HepG2 (cell line): ENCODE measurements at regions not wholly inside any gene's neighbourhood (a gene's known extent, or its start where the extent isn't known, plus 50 kb on each side); places are given as distances from the start of the nearest gene placed in this dataset.

Experiments used
- ATAC-seq: fragments of 200-7000 bp; cut with Tn5 transposase; 3 replicates; pipeline ENCODE4 v1.9.1; 2020; ENCODE audit warnings: mild to moderate bottlenecking, moderate library complexity
- BruUV-seq: library from RNA; stranded (reverse); fragments of 400-500 nt; replicated peaks from 2 replicates; lab custom pipeline; 2021; lab: Mats Ljungman, UMichigan
- CTCF ChIA-PET: fragments of 300-600 bp; formaldehyde crosslinking; extraction: SDS; loops from one replicate; lab custom pipeline; 2021; ENCODE audit warnings: low total read pairs, inconsistent platforms, low intra/inter-chr PET ratio; lab: Yijun Ruan, JAX
- POLR2A ChIA-PET: fragments of 350-600 bp; sonication (Branson Sonifier 250); formaldehyde crosslinking; loops from one replicate; lab custom pipeline; 2020; ENCODE audit warnings: antibody characterized with exemption, inconsistent platforms; lab: Yijun Ruan, JAX
- DNase-seq: peaks from one replicate; pipeline ENCODE4 v3.0.0-alpha.2; 2015; ENCODE audit warnings: low spot score
- FAIRE-seq: peaks from 3 replicates; lab custom pipeline; 2011; peaks lifted over from hg19 to GRCh38; lab: Jason Lieb, UNC
- H2AFZ ChIP-seq: one replicate; pipeline ENCODE4 v1.6.1; 2011; ENCODE audit warnings: low read length, inconsistent platforms
- H3K27ac ChIP-seq: fragments of 300-600 bp; 3 replicates; pipeline ENCODE4 v1.8.0; 2011; ENCODE audit warnings: mixed run types, mild to moderate bottlenecking, mixed read lengths, low read length, inconsistent platforms; ENCODE audit not compliant: insufficient read depth; ENCODE audit errors: extremely low read length
- H3K27me3 ChIP-seq, 2 experiments: fragments of 200-600 bp in 1 of 2; 2 replicates in 1 of 2; 3 replicates in 1 of 2; pipeline versions ENCODE4 v1.6.0 to v1.8.0; 2011; ENCODE audit warnings: low read length in 2 of 2, mild to moderate bottlenecking in 2 of 2, moderate library complexity in 2 of 2, inconsistent platforms in 1 of 2; ENCODE audit not compliant: insufficient read depth in 2 of 2, control insufficient read depth in 1 of 2
- H3K36me3 ChIP-seq, 2 experiments: fragments of 200-600 bp in 1 of 2; replicated peaks in 1 of 2; 2 replicates in 1 of 2; 3 replicates in 1 of 2; pipeline versions ENCODE4 v1.5.1 to v1.8.0; 2011; ENCODE audit warnings: low read length in 2 of 2, inconsistent platforms in 1 of 2; ENCODE audit not compliant: insufficient read depth in 2 of 2, control insufficient read depth in 1 of 2
- H3K4me1 ChIP-seq: 2 replicates; pipeline ENCODE4 v1.5.1; 2012; ENCODE audit warnings: low read length, inconsistent platforms; ENCODE audit not compliant: insufficient read depth
- H3K4me2 ChIP-seq: 2 replicates; pipeline ENCODE4 v1.6.0; 2011; ENCODE audit warnings: low read depth, low read length, inconsistent platforms
- H3K4me3 ChIP-seq, 3 experiments: fragments of 200-600 bp in 1 of 3; sonication (generic), shearing (Covaris generic) in 1 of 3; replicated peaks in 1 of 3; 2 replicates each; pipeline ENCODE4 v1.5.1; 2011 to 2016; ENCODE audit warnings: low read length in 3 of 3, inconsistent platforms in 2 of 3, low read depth in 2 of 3, mild to moderate bottlenecking in 2 of 3, control low read depth in 1 of 3, mixed read lengths in 1 of 3; ENCODE audit not compliant: insufficient read depth in 1 of 3
- H3K79me2 ChIP-seq: one replicate; pipeline ENCODE4 v1.6.1; 2011; ENCODE audit warnings: low read length, inconsistent platforms; ENCODE audit not compliant: insufficient read depth
- H3K9ac ChIP-seq: 2 replicates; pipeline ENCODE4 v1.6.0; 2011; ENCODE audit warnings: mild to moderate bottlenecking, low read depth, low read length, inconsistent platforms; ENCODE audit not compliant: insufficient read depth
- H3K9me3 ChIP-seq: 2 replicates; pipeline ENCODE4 v1.5.1; 2012; ENCODE audit warnings: mild to moderate bottlenecking, low read length
- H4K20me1 ChIP-seq: 2 replicates; pipeline ENCODE4 v1.6.0; 2011; ENCODE audit warnings: inconsistent platforms, mild to moderate bottlenecking, low read length, moderate library complexity; ENCODE audit not compliant: insufficient read depth
- BCL6 ChIP-seq: IDR thresholded peaks from 2 replicates; pipeline ENCODE4 v1.6.1; 2016; ENCODE audit warnings: missing genetic modification reagents, missing compliant biosample characterization
- CBX2 ChIP-seq, 2 experiments: fragments of 200-600 bp in 1 of 2; sonication (generic); formaldehyde crosslinking in 1 of 2; IDR thresholded peaks; 2 replicates each; pipeline versions ENCODE4 v1.7.0 to v1.8.1; 2018 to 2022; ENCODE audit warnings: low read depth in 2 of 2, low read length in 1 of 2, mild to moderate bottlenecking in 1 of 2, missing genetic modification reagents in 1 of 2
- RARG ChIP-seq: sonication (generic); formaldehyde crosslinking; IDR thresholded peaks from 2 replicates; pipeline ENCODE4 v1.4.0; 2020; ENCODE audit warnings: low read depth, mild to moderate bottlenecking, missing genetic modification reagents
- TAF15 ChIP-seq: fragments of 200-400 bp; formaldehyde crosslinking; IDR thresholded peaks from one replicate; pipeline ENCODE4 v1.6.1; 2018; ENCODE audit warnings: mild to moderate bottlenecking, low read depth, low read length; ENCODE audit not compliant: poor library complexity, severe bottlenecking
- ZNF253 ChIP-seq: sonication (generic); formaldehyde crosslinking; IDR thresholded peaks from 2 replicates; pipeline ENCODE4 v1.8.0; 2022; ENCODE audit warnings: mild to moderate bottlenecking, missing genetic modification reagents, borderline replicate concordance
- ZNF562 ChIP-seq: sonication (generic); formaldehyde crosslinking; IDR thresholded peaks from 2 replicates; pipeline ENCODE4 v1.8.0; 2022; ENCODE audit warnings: missing genetic modification reagents, borderline replicate concordance
- ZNF629 ChIP-seq: sonication (generic); formaldehyde crosslinking; conservative IDR thresholded peaks from 2 replicates; pipeline ENCODE4 v1.5.0; 2020; ENCODE audit warnings: missing genetic modification reagents
- WGBS: methylation state at CpG from one replicate; pipeline ENCODE4 v1.1.6; 2017; ENCODE audit warnings: low lambda C conversion rate; 5-methylcytosine and 5-hydroxymethylcytosine counted together
- in situ Hi-C: cut with HindIII; loops from 2 replicates; pipeline ENCODE4 v1.10.0; 2017; ENCODE audit warnings: low pct_unique_long_range_greater_than_20kb; ENCODE audit not compliant: extremely low pct_ligation_motif_present
- intact Hi-C: fragments of 100-400 bp; cut with micrococcal nuclease; formaldehyde crosslinking; loops from one replicate; pipeline ENCODE4 v1.10.0; 2022; ENCODE audit not compliant: unreplicated experiment
- TF ChIP-seq, protein P1 (sequence below): sonication (generic); formaldehyde crosslinking; IDR thresholded peaks from 2 replicates; pipeline ENCODE4 v1.4.0; 2020; ENCODE audit warnings: mild to moderate bottlenecking, missing genetic modification reagents
- TF ChIP-seq, protein P2 (sequence below): sonication (generic); formaldehyde crosslinking; IDR thresholded peaks from 2 replicates; pipeline ENCODE4 v1.5.0; 2020; ENCODE audit warnings: missing genetic modification reagents

DNA sequence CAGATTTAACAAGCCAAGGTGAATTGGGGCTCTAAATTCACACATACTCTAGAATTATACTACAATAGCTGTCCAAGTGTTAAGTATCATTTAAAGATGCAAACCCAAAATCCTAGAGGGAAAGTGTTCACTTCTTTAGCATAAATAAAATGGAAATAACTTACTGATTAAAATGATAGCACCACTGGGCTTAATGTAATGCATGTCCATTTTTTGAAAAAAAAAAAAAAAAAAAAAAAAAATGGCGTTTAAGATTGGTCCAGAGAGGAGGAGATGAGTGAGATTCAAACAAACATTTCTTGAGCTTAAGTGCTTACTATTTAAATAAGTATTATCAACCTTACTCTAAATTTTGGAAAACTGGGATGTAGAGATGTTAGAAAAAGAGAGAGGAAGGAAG, 251.5 kb upstream of the CWC22 start:
- Histone ChIP-seq H3K79me2 (no peaks in the 10 kb centered on the region), H3K4me3 (no peak overlapping the region), H2AFZ (no peak overlapping the region), H3K4me1 (peaks cover 10% of the 10 kb centered on the region), H3K9me3 (no peaks in the 10 kb centered on the region), H3K27me3 (no peaks in the 10 kb centered on the region), H3K36me3 (no peaks in the 10 kb centered on the region), H3K9ac (no peak overlapping the region), H4K20me1 (no peaks in the 10 kb centered on the region), H3K4me2 (no peak overlapping the region), H3K27ac (no peak overlapping the region)
- WGBS: 0% methylated on average over 1 of the region's 1 CpG
- no peak for TF ChIP-seq ZNF562 (CRISPR knock-in tag)
- TF ChIP-seq BCL6: no peak
- no peak for TF ChIP-seq RARG (CRISPR knock-in tag)
- no peak for TF ChIP-seq ZNF253
- TF ChIP-seq, protein P1, sequence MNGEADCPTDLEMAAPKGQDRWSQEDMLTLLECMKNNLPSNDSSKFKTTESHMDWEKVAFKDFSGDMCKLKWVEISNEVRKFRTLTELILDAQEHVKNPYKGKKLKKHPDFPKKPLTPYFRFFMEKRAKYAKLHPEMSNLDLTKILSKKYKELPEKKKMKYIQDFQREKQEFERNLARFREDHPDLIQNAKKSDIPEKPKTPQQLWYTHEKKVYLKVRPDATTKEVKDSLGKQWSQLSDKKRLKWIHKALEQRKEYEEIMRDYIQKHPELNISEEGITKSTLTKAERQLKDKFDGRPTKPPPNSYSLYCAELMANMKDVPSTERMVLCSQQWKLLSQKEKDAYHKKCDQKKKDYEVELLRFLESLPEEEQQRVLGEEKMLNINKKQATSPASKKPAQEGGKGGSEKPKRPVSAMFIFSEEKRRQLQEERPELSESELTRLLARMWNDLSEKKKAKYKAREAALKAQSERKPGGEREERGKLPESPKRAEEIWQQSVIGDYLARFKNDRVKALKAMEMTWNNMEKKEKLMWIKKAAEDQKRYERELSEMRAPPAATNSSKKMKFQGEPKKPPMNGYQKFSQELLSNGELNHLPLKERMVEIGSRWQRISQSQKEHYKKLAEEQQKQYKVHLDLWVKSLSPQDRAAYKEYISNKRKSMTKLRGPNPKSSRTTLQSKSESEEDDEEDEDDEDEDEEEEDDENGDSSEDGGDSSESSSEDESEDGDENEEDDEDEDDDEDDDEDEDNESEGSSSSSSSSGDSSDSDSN (CRISPR knock-in tag): no peak
- TF ChIP-seq, protein P2, sequence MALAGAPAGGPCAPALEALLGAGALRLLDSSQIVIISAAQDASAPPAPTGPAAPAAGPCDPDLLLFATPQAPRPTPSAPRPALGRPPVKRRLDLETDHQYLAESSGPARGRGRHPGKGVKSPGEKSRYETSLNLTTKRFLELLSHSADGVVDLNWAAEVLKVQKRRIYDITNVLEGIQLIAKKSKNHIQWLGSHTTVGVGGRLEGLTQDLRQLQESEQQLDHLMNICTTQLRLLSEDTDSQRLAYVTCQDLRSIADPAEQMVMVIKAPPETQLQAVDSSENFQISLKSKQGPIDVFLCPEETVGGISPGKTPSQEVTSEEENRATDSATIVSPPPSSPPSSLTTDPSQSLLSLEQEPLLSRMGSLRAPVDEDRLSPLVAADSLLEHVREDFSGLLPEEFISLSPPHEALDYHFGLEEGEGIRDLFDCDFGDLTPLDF (CRISPR knock-in tag): no peak
- TF ChIP-seq ZNF629 (CRISPR knock-in tag): no peak
- no peak for TF ChIP-seq TAF15
- TF ChIP-seq CBX2 (IDR thresholded peaks at IDR 0.05; ENCODE audit: low read depth, low read length): no peak
- no peak for TF ChIP-seq CBX2 (CRISPR knock-in tag; IDR thresholded peaks at IDR 0.05; ENCODE audit: low read depth)
- no peak for FAIRE-seq
- intact Hi-C loops (no loop called here), in situ Hi-C loops (no loop called here)
- POLR2A ChIA-PET: no interaction called here
- no TSS peak for BruUV-seq
- CTCF ChIA-PET: no interaction called here
- no peak for DNase-seq
- ATAC-seq: no peak
